ENCODE measurements at regions not wholly inside any gene's neighbourhood (a gene's known extent, or its start where the extent isn't known, plus 50 kb on each side); places are given as distances from the start of the nearest gene placed in this dataset.

- TF ChIP-seq CTCF (IDR thresholded peaks at IDR 0.05; ENCODE audit: insufficient read depth, low read length, poor library complexity, severe bottlenecking) (no peak), EZH2phosphoT487 (conservative IDR thresholded peaks at IDR 0.05; ENCODE audit: low read length) (no peak)
- H3K36me3 ChIP-seq (ENCODE audit: low read length) = no peaks in the 10 kb centered on the region
- H3K27ac ChIP-seq (ENCODE audit: low read depth, low read length) = no peak overlapping the region
- no peak overlapping the region for H3K4me2 ChIP-seq (ENCODE audit: low read depth, low read length, poor library complexity, severe bottlenecking)
- H3K79me2 ChIP-seq (ENCODE audit: insufficient read depth, low read length) = no peaks in the 10 kb centered on the region
- H3K9ac ChIP-seq (ENCODE audit: low read length) = no peak overlapping the region
- no peaks in the 10 kb centered on the region for H3K27me3 ChIP-seq (ENCODE audit: low read length)
- no peaks in the 10 kb centered on the region for H3K9me2 ChIP-seq (replicated peaks; ENCODE audit: insufficient read depth, low read length)
- no peaks in the 10 kb centered on the region for H3F3A ChIP-seq (ENCODE audit: insufficient read depth)
- H4K20me1 ChIP-seq (ENCODE audit: low read depth, low read length) = no peaks in the 10 kb centered on the region
- H3K4me3 ChIP-seq (ENCODE audit: insufficient read depth, low read length, poor library complexity, severe bottlenecking) = no peak overlapping the region
- H2AFZ ChIP-seq (ENCODE audit: low read depth, low read length, severe bottlenecking) = no peak overlapping the region
- no peaks in the 10 kb centered on the region for H3K9me3 ChIP-seq (ENCODE audit: insufficient read depth, low read length)
Measured at GRCh38 chr16:76837872-76838271, 353.1 kb upstream of the MON1B start.

GRCh38 chr16:76854234-76854633 lies 336.8 kb upstream of the MON1B start:
- H3K4me2 ChIP-seq (ENCODE audit: low read depth, low read length, poor library complexity, severe bottlenecking) = no peak overlapping the region
- H3K9me2 ChIP-seq (replicated peaks; ENCODE audit: insufficient read depth, low read length) = no peaks in the 10 kb centered on the region
- no peaks in the 10 kb centered on the region for H3K79me2 ChIP-seq (ENCODE audit: insufficient read depth, low read length)
- no peaks in the 10 kb centered on the region for H3K9me3 ChIP-seq (ENCODE audit: insufficient read depth, low read length)
- no peaks in the 10 kb centered on the region for H3F3A ChIP-seq (ENCODE audit: insufficient read depth)
- no peak overlapping the region for H2AFZ ChIP-seq (ENCODE audit: low read depth, low read length, severe bottlenecking)
- H4K20me1 ChIP-seq (ENCODE audit: low read depth, low read length) = no peaks in the 10 kb centered on the region
- H3K27ac ChIP-seq (ENCODE audit: low read depth, low read length) = no peak overlapping the region
- H3K4me3 ChIP-seq (ENCODE audit: insufficient read depth, low read length, poor library complexity, severe bottlenecking) = no peak overlapping the region
- no peaks in the 10 kb centered on the region for H3K27me3 ChIP-seq (ENCODE audit: low read length)
- TF ChIP-seq CTCF (IDR thresholded peaks at IDR 0.05; ENCODE audit: insufficient read depth, low read length, poor library complexity, severe bottlenecking) (no peak), EZH2phosphoT487 (conservative IDR thresholded peaks at IDR 0.05; ENCODE audit: low read length) (no peak)
- no peak overlapping the region for H3K9ac ChIP-seq (ENCODE audit: low read length)
- H3K36me3 ChIP-seq (ENCODE audit: low read length) = no peaks in the 10 kb centered on the region

- H3K9me2 ChIP-seq (replicated peaks; ENCODE audit: insufficient read depth, low read length) = no peaks in the 10 kb centered on the region
- H4K20me1 ChIP-seq (ENCODE audit: low read depth, low read length) = no peaks in the 10 kb centered on the region
Measured at GRCh38 chr16:76856112-76856511, 334.9 kb upstream of the MON1B start.

More at GRCh38 chr16:76856112-76856511, 334.9 kb upstream of the MON1B start:
- no peak overlapping the region for H2AFZ ChIP-seq (ENCODE audit: low read depth, low read length, severe bottlenecking)
- no peaks in the 10 kb centered on the region for H3K36me3 ChIP-seq (ENCODE audit: low read length)
- H3K4me2 ChIP-seq (ENCODE audit: low read depth, low read length, poor library complexity, severe bottlenecking) = no peak overlapping the region
- H3K9me3 ChIP-seq (ENCODE audit: insufficient read depth, low read length) = no peaks in the 10 kb centered on the region
- no peaks in the 10 kb centered on the region for H3K79me2 ChIP-seq (ENCODE audit: insufficient read depth, low read length)
- H3K4me3 ChIP-seq (ENCODE audit: insufficient read depth, low read length, poor library complexity, severe bottlenecking) = no peak overlapping the region
- no peak for TF ChIP-seq CTCF (IDR thresholded peaks at IDR 0.05; ENCODE audit: insufficient read depth, low read length, poor library complexity, severe bottlenecking)
- no peak for TF ChIP-seq EZH2phosphoT487 (conservative IDR thresholded peaks at IDR 0.05; ENCODE audit: low read length)
- H3K27ac ChIP-seq (ENCODE audit: low read depth, low read length) = no peak overlapping the region
- H3F3A ChIP-seq (ENCODE audit: insufficient read depth) = no peaks in the 10 kb centered on the region
- H3K9ac ChIP-seq (ENCODE audit: low read length) = no peak overlapping the region
- no peaks in the 10 kb centered on the region for H3K27me3 ChIP-seq (ENCODE audit: low read length)

All from SU-DHL-6 (cell line).